H9 (cell line): ENCODE measurements at regions not wholly inside any gene's neighbourhood (a gene's known extent, or its start where the extent isn't known, plus 50 kb on each side); places are given as distances from the start of the nearest gene placed in this dataset.

ENCODE experiments used
- DNase-seq: peaks from one replicate; pipeline ENCODE4 v3.0.0-alpha.2; 2017
- H2AFZ ChIP-seq: one replicate; pipeline ENCODE4 v1.6.1; 2013; ENCODE audit warnings: mild to moderate bottlenecking, low read length, control low read depth, moderate library complexity
- H2AK5ac ChIP-seq: 2 replicates; pipeline ENCODE4 v1.6.1; 2013; ENCODE audit warnings: low read length, control low read depth, mixed read lengths; ENCODE audit not compliant: insufficient read length
- H2BK120ac ChIP-seq: one replicate; pipeline ENCODE4 v1.6.1; 2013; ENCODE audit warnings: low read depth, mild to moderate bottlenecking, low read length, control low read depth, inconsistent platforms; ENCODE audit not compliant: poor library complexity, severe bottlenecking
- H2BK12ac ChIP-seq: 2 replicates; pipeline ENCODE4 v1.6.1; 2013; ENCODE audit warnings: low read length, control low read depth, mixed read lengths, low read depth; ENCODE audit not compliant: insufficient read length
- H2BK15ac ChIP-seq: 2 replicates; pipeline ENCODE4 v1.6.1; 2013; ENCODE audit warnings: low read depth, low read length, control low read depth
- H2BK20ac ChIP-seq: one replicate; pipeline ENCODE4 v1.6.1; 2013; ENCODE audit warnings: low read depth, mild to moderate bottlenecking, low read length, control low read depth, inconsistent platforms; ENCODE audit not compliant: poor library complexity, severe bottlenecking
- H2BK5ac ChIP-seq: 2 replicates; pipeline ENCODE4 v1.6.1; 2013; ENCODE audit warnings: low read length, control low read depth, mixed read lengths; ENCODE audit not compliant: insufficient read length
- H3K14ac ChIP-seq: 2 replicates; pipeline ENCODE4 v1.6.1; 2013; ENCODE audit warnings: low read length, control low read depth; ENCODE audit not compliant: insufficient read depth
- H3K18ac ChIP-seq: 2 replicates; pipeline ENCODE4 v1.6.1; 2013; ENCODE audit warnings: low read depth, mild to moderate bottlenecking, mixed read lengths, low read length, control low read depth; ENCODE audit not compliant: insufficient read length
- H3K23ac ChIP-seq: 2 replicates; pipeline ENCODE4 v1.6.1; 2013; ENCODE audit warnings: low read length, control low read depth, mixed read lengths, low read depth; ENCODE audit not compliant: insufficient read length
- H3K23me2 ChIP-seq: 2 replicates; pipeline ENCODE4 v1.6.1; 2013; ENCODE audit warnings: low read depth, mild to moderate bottlenecking, mixed read lengths, low read length, control low read depth; ENCODE audit not compliant: insufficient read length, poor library complexity, severe bottlenecking
- H3K27ac ChIP-seq: 2 replicates; pipeline ENCODE4 v1.5.1; 2013; ENCODE audit warnings: low read length, control low read depth, mixed read lengths, low read depth; ENCODE audit not compliant: insufficient read length
- H3K27me3 ChIP-seq: 2 replicates; pipeline ENCODE4 v1.6.1; 2013; ENCODE audit warnings: low read length, control low read depth, inconsistent platforms; ENCODE audit not compliant: insufficient read depth
- H3K4ac ChIP-seq: 2 replicates; pipeline ENCODE4 v1.6.1; 2013; ENCODE audit warnings: low read depth, mild to moderate bottlenecking, control low read depth, inconsistent platforms, low read length, moderate library complexity
- H3K4me1 ChIP-seq: 2 replicates; pipeline ENCODE4 v1.6.1; 2013; ENCODE audit warnings: low read length, control low read depth, inconsistent platforms; ENCODE audit not compliant: insufficient read depth
- H3K4me2 ChIP-seq: 2 replicates; pipeline ENCODE4 v1.6.1; 2013; ENCODE audit warnings: low read length, control low read depth, mixed read lengths; ENCODE audit not compliant: insufficient read length, insufficient read depth
- H3K56ac ChIP-seq: 2 replicates; pipeline ENCODE4 v1.6.1; 2013; ENCODE audit warnings: low read depth, mild to moderate bottlenecking, mixed read lengths, low read length, control low read depth; ENCODE audit not compliant: insufficient read length
- H3K79me1 ChIP-seq: 2 replicates; pipeline ENCODE4 v1.6.1; 2013; ENCODE audit warnings: low read depth, mild to moderate bottlenecking, moderate library complexity, low read length, control low read depth, inconsistent platforms; ENCODE audit not compliant: insufficient read depth, poor library complexity, severe bottlenecking
- H3K79me2 ChIP-seq: 2 replicates; pipeline ENCODE4 v1.6.1; 2013; ENCODE audit warnings: low read length, control low read depth, inconsistent platforms; ENCODE audit not compliant: insufficient read depth
- H3K9ac ChIP-seq: 2 replicates; pipeline ENCODE4 v1.6.1; 2013; ENCODE audit warnings: low read length, control low read depth, mixed read lengths; ENCODE audit not compliant: insufficient read length; ENCODE audit errors: extremely low read depth
- H3K9me3 ChIP-seq: one replicate; pipeline ENCODE4 v1.6.1; 2013; ENCODE audit warnings: low read depth, low read length, inconsistent platforms; ENCODE audit not compliant: control insufficient read depth
- H3T11ph ChIP-seq: one replicate; pipeline ENCODE4 v1.6.1; 2013; ENCODE audit warnings: mild to moderate bottlenecking, low read length, control low read depth, inconsistent platforms
- H4K20me1 ChIP-seq: one replicate; pipeline ENCODE4 v1.6.1; 2013; ENCODE audit not compliant: control insufficient read depth, insufficient read length, insufficient read depth
- H4K5ac ChIP-seq: 2 replicates; pipeline ENCODE4 v1.6.1; 2013; ENCODE audit warnings: low read depth, mild to moderate bottlenecking, mixed read lengths, low read length, control low read depth; ENCODE audit not compliant: insufficient read length
- H4K8ac ChIP-seq: replicated peaks from 2 replicates; pipeline ENCODE4 v1.6.1; 2013; ENCODE audit warnings: low read length, control low read depth, mixed read lengths, low read depth; ENCODE audit not compliant: insufficient read length
- H4K91ac ChIP-seq: 2 replicates; pipeline ENCODE4 v1.6.1; 2013; ENCODE audit warnings: low read depth, mild to moderate bottlenecking, moderate library complexity, mixed read lengths, low read length, control low read depth; ENCODE audit not compliant: insufficient read length
- H3K27ac Mint-ChIP-seq, 3 experiments: 2 replicates in 2 of 3; 3 replicates in 1 of 3; pipeline ENCODE4 v1.8.0; 2020 to 2021; ENCODE audit warnings: mixed read lengths in 3 of 3, mild to moderate bottlenecking in 1 of 3, moderate library complexity in 1 of 3
- H3K27me3 Mint-ChIP-seq: 2 replicates; pipeline ENCODE4 v1.8.0; 2021; ENCODE audit warnings: low read depth, mild to moderate bottlenecking, moderate library complexity, mixed read lengths
- H3K36me3 Mint-ChIP-seq, 3 experiments: 2 replicates in 2 of 3; 3 replicates in 1 of 3; pipeline ENCODE4 v1.8.0; 2020 to 2021; ENCODE audit warnings: low read depth in 3 of 3, mixed read lengths in 3 of 3; ENCODE audit not compliant: insufficient read depth in 1 of 3
- H3K4me1 Mint-ChIP-seq, 2 experiments: 2 replicates each; pipeline ENCODE4 v1.8.0; 2020; ENCODE audit warnings: mixed read lengths in 2 of 2
- H3K4me3 Mint-ChIP-seq, 2 experiments: 2 replicates in 1 of 2; 3 replicates in 1 of 2; pipeline ENCODE4 v1.8.0; 2020 to 2021; ENCODE audit warnings: mild to moderate bottlenecking in 2 of 2, mixed read lengths in 2 of 2, moderate library complexity in 1 of 2
- H3K9me3 Mint-ChIP-seq, 2 experiments: 2 replicates in 1 of 2; 3 replicates in 1 of 2; pipeline ENCODE4 v1.8.0; 2020; ENCODE audit warnings: mild to moderate bottlenecking in 2 of 2, mixed read lengths in 2 of 2, moderate library complexity in 1 of 2
- CTCF ChIP-seq: fragments of 200-600 bp; sonication (generic); conservative IDR thresholded peaks from 3 replicates; pipeline ENCODE4 v1.8.0; 2021; ENCODE audit warnings: antibody characterized with exemption, mild to moderate bottlenecking
- WGBS: extraction: QIAGEN DNeasy Blood & Tissue Kit; methylation state at CpG from one replicate; pipeline ENCODE4 v1.1.7; 2013; ENCODE audit warnings: missing lambda C conversion rate, low lambda C conversion rate, mixed read lengths; ENCODE audit not compliant: insufficient read length; ENCODE audit errors: extremely low coverage; 5-methylcytosine and 5-hydroxymethylcytosine counted together

GRCh38 chr12:24695103-24695502, 253.8 kb downstream of the BCAT1 start:
- Histone ChIP-seq H3T11ph (no peak overlapping the region), H3K18ac (no peak overlapping the region), H4K8ac (no peak overlapping the region), H3K79me2 (no peaks in the 10 kb centered on the region), H3K23me2 (no peaks in the 10 kb centered on the region), H2BK12ac (no peak overlapping the region), H2BK15ac (no peak overlapping the region), H4K5ac (no peak overlapping the region), H4K91ac (no peak overlapping the region), H3K9me3 (no peaks in the 10 kb centered on the region), H3K14ac (no peak overlapping the region), H2AK5ac (no peak overlapping the region), H3K4ac (no peak overlapping the region), H3K79me1 (no peaks in the 10 kb centered on the region), H2BK20ac (no peak overlapping the region), H3K4me2 (no peak overlapping the region), H2BK120ac (no peak overlapping the region), H4K20me1 (no peaks in the 10 kb centered on the region), H3K27ac (no peak overlapping the region), H2AFZ (no peak overlapping the region), H2BK5ac (no peak overlapping the region), H3K27me3 (no peaks in the 10 kb centered on the region), H3K56ac (no peak overlapping the region), H3K4me1 (no peaks in the 10 kb centered on the region; the same call in 1 of the 2 replicates), H3K9ac (no peak overlapping the region), H3K23ac (no peak overlapping the region)
- H3K9me3 Mint-ChIP-seq: no peaks in the 10 kb centered on the region
- H3K4me3 Mint-ChIP-seq: no peak overlapping the region
- no CpG with 5 or more reads among the region's 4 CpGs for WGBS
- peaks cover 19 to 21% of the 10 kb centered on the region in 2 experiments for H3K4me1 Mint-ChIP-seq
- H3K36me3 Mint-ChIP-seq: no peaks in the 10 kb centered on the region
- no peak overlapping the region for H3K27ac Mint-ChIP-seq
- no peak for TF ChIP-seq CTCF
- no peaks in the 10 kb centered on the region for H3K27me3 Mint-ChIP-seq
- DNase-seq: no peak
